ENCODE measurements at regions not wholly inside any gene's neighbourhood (a gene's known extent, or its start where the extent isn't known, plus 50 kb on each side); places are given as distances from the start of the nearest gene placed in this dataset.

- Mint-ChIP-seq H3K9me3 (no peaks in the 10 kb centered on the region), H3K4me3 (no peak overlapping the region), H3K36me3 (no peaks in the 10 kb centered on the region), H3K27ac (no peak overlapping the region), H3K4me1 (no peaks in the 10 kb centered on the region), H3K27me3 (ENCODE audit: low read depth in 3 of 3) (peaks cover 2 to 5% (median 2%) of the 10 kb centered on the region in 3 donors)
- no peak for DNase-seq
These were observed 259.0 kb downstream of the GADD45G start for GRCh38 chr9:89863837-89864236.

GRCh38 chr9:89864257-89864656 is 259.4 kb downstream of the GADD45G start:
- H3K27ac Mint-ChIP-seq = no peak overlapping the region

GRCh38 chr9:89864731-89865130 is 259.9 kb downstream of the GADD45G start:
- H3K36me3 Mint-ChIP-seq = no peaks in the 10 kb centered on the region
- H3K4me3 Mint-ChIP-seq = no peak overlapping the region
- no peaks in the 10 kb centered on the region for H3K4me1 Mint-ChIP-seq
- peaks cover 2% of the 10 kb centered on the region in 3 donors for H3K27me3 Mint-ChIP-seq (ENCODE audit: low read depth in 3 of 3)
- no peak overlapping the region for H3K27ac Mint-ChIP-seq
- no peaks in the 10 kb centered on the region for H3K9me3 Mint-ChIP-seq
- DNase-seq = no peak

More at GRCh38 chr9:89864257-89864656, 259.4 kb downstream of the GADD45G start:
- Mint-ChIP-seq H3K27me3 (ENCODE audit: low read depth in 3 of 3) (peaks cover 2% of the 10 kb centered on the region in 3 donors), H3K4me3 (no peak overlapping the region), H3K9me3 (no peaks in the 10 kb centered on the region), H3K4me1 (no peaks in the 10 kb centered on the region), H3K36me3 (no peaks in the 10 kb centered on the region)
- DNase-seq = no peak

- H3K27me3 Mint-ChIP-seq (ENCODE audit: low read depth in 3 of 3) = peaks cover 2% of the 10 kb centered on the region in 3 donors
- no peaks in the 10 kb centered on the region for H3K4me1 Mint-ChIP-seq
- no peak overlapping the region for H3K27ac Mint-ChIP-seq
These were observed 260.5 kb downstream of the GADD45G start for GRCh38 chr9:89865357-89865756.

GRCh38 chr9:89865981-89866380 is 261.2 kb downstream of the GADD45G start:
- Mint-ChIP-seq H3K9me3 (no peaks in the 10 kb centered on the region), H3K4me1 (no peaks in the 10 kb centered on the region), H3K27ac (no peak overlapping the region), H3K27me3 (ENCODE audit: low read depth in 3 of 3) (peaks cover 2% of the 10 kb centered on the region in 3 donors), H3K36me3 (no peaks in the 10 kb centered on the region), H3K4me3 (no peak overlapping the region)
- no peak for DNase-seq

More at GRCh38 chr9:89865357-89865756, 260.5 kb downstream of the GADD45G start:
- Mint-ChIP-seq H3K36me3 (no peaks in the 10 kb centered on the region), H3K9me3 (no peaks in the 10 kb centered on the region), H3K4me3 (no peak overlapping the region)
- no peak for DNase-seq

- Mint-ChIP-seq H3K27me3 (ENCODE audit: low read depth in 3 of 3) (peaks cover 2% of the 10 kb centered on the region in 3 donors), H3K9me3 (no peaks in the 10 kb centered on the region), H3K4me1 (no peaks in the 10 kb centered on the region), H3K27ac (no peak overlapping the region), H3K4me3 (no peak overlapping the region), H3K36me3 (no peaks in the 10 kb centered on the region)
- DNase-seq = no peak
These were observed 261.9 kb downstream of the GADD45G start for GRCh38 chr9:89866701-89867100.

- Mint-ChIP-seq H3K27ac (no peak overlapping the region), H3K4me3 (no peak overlapping the region), H3K36me3 (no peaks in the 10 kb centered on the region), H3K27me3 (ENCODE audit: low read depth in 3 of 3) (peaks cover 2% of the 10 kb centered on the region in 3 donors), H3K9me3 (no peaks in the 10 kb centered on the region), H3K4me1 (no peaks in the 10 kb centered on the region)
- DNase-seq = no peak
These were observed 263.3 kb downstream of the GADD45G start for GRCh38 chr9:89868100-89868499.

- Mint-ChIP-seq H3K36me3 (no peaks in the 10 kb centered on the region), H3K4me1 (no peaks in the 10 kb centered on the region), H3K9me3 (no peaks in the 10 kb centered on the region), H3K27ac (no peak overlapping the region), H3K4me3 (no peak overlapping the region), H3K27me3 (ENCODE audit: low read depth in 3 of 3) (peaks cover 0 to 2% (median 0%) of the 10 kb centered on the region in 3 donors)
- DNase-seq = no peak
These were observed 265.2 kb downstream of the GADD45G start for GRCh38 chr9:89869793-89870580.

GRCh38 chr9:89871871-89872331 is 267.1 kb downstream of the GADD45G start:
- no peaks in the 10 kb centered on the region for H3K36me3 Mint-ChIP-seq
- H3K4me1 Mint-ChIP-seq = no peaks in the 10 kb centered on the region
- no peak overlapping the region for H3K4me3 Mint-ChIP-seq
- H3K9me3 Mint-ChIP-seq = no peaks in the 10 kb centered on the region
- peaks cover 0 to 2% (median 0%) of the 10 kb centered on the region in 3 donors for H3K27me3 Mint-ChIP-seq (ENCODE audit: low read depth in 3 of 3)
- no peak for DNase-seq
- H3K27ac Mint-ChIP-seq = no peak overlapping the region

- Mint-ChIP-seq H3K27me3 (ENCODE audit: low read depth in 3 of 3) (peaks cover 0 to 2% (median 0%) of the 10 kb centered on the region in 3 donors), H3K4me1 (no peaks in the 10 kb centered on the region), H3K27ac (no peak overlapping the region), H3K9me3 (no peaks in the 10 kb centered on the region), H3K36me3 (no peaks in the 10 kb centered on the region), H3K4me3 (no peak overlapping the region)
- no peak for DNase-seq
These were observed 267.7 kb downstream of the GADD45G start for GRCh38 chr9:89872426-89872912.

- Mint-ChIP-seq H3K4me1 (no peaks in the 10 kb centered on the region), H3K27ac (no peak overlapping the region), H3K36me3 (no peaks in the 10 kb centered on the region), H3K9me3 (no peaks in the 10 kb centered on the region), H3K4me3 (no peak overlapping the region), H3K27me3 (ENCODE audit: low read depth in 3 of 3) (peaks cover 0 to 1% (median 0%) of the 10 kb centered on the region in 3 donors)
- DNase-seq = no peak
These were observed 268.3 kb downstream of the GADD45G start for GRCh38 chr9:89872913-89873707.

GRCh38 chr9:89873801-89874200 is 269.0 kb downstream of the GADD45G start:
- H3K27ac Mint-ChIP-seq = no peak overlapping the region
- no peak overlapping the region for H3K4me3 Mint-ChIP-seq
- no peaks in the 10 kb centered on the region for H3K4me1 Mint-ChIP-seq
- no peak for DNase-seq
- H3K36me3 Mint-ChIP-seq = no peaks in the 10 kb centered on the region
- H3K27me3 Mint-ChIP-seq (ENCODE audit: low read depth in 3 of 3) = peaks cover 0 to 2% (median 2%) of the 10 kb centered on the region in 3 donors
- no peaks in the 10 kb centered on the region for H3K9me3 Mint-ChIP-seq

- H3K27ac Mint-ChIP-seq = no peak overlapping the region
- H3K9me3 Mint-ChIP-seq = no peaks in the 10 kb centered on the region
- no peaks in the 10 kb centered on the region for H3K4me1 Mint-ChIP-seq
- H3K36me3 Mint-ChIP-seq = no peaks in the 10 kb centered on the region
- no peak for DNase-seq
- H3K27me3 Mint-ChIP-seq (ENCODE audit: low read depth in 3 of 3) = peaks cover 0 to 2% (median 2%) of the 10 kb centered on the region in 3 donors
- H3K4me3 Mint-ChIP-seq = no peak overlapping the region
These were observed 269.8 kb downstream of the GADD45G start for GRCh38 chr9:89874351-89875321.
